ENCODE measurements at regions not wholly inside any gene's neighbourhood (a gene's known extent, or its start where the extent isn't known, plus 50 kb on each side); places are given as distances from the start of the nearest gene placed in this dataset.

- Histone ChIP-seq H3K27me3 (ENCODE audit: insufficient read depth, poor library complexity, severe bottlenecking) (no peaks in the 10 kb centered on the region), H3K27ac (replicated peaks) (peak overlapping the region; percentile 83), H3K4me3 (replicated peaks; ENCODE audit: insufficient read depth, low read length) (no peak overlapping the region)
- DNase-seq (ENCODE audit: low read depth in 1 of 2, low spot score in 1 of 2) = peak in 1 of 2 experiments; percentile 14
- no peak for TF ChIP-seq POLR2AphosphoS5 (IDR thresholded peaks at IDR 0.05; ENCODE audit: low read depth)
- peak; percentile 14; the same call in 1 of the 2 replicates for TF ChIP-seq SPI1 (IDR thresholded peaks at IDR 0.05; ENCODE audit: borderline replicate concordance, low read depth)
These were observed 67.2 kb upstream of the PELI1 start for GRCh38 chr2:64211276-64211921.

GRCh38 chr2:64212346-64212745 lies 68.1 kb upstream of the PELI1 start:
- DNase-seq (ENCODE audit: low read depth in 1 of 2, low spot score in 1 of 2) = peak; percentile 90 to 91
- Histone ChIP-seq H3K4me3 (replicated peaks; ENCODE audit: insufficient read depth, low read length) (no peak overlapping the region), H3K27ac (replicated peaks) (peak overlapping the region; percentile 83), H3K27me3 (ENCODE audit: insufficient read depth, poor library complexity, severe bottlenecking) (no peaks in the 10 kb centered on the region)
- no peak for TF ChIP-seq SPI1 (IDR thresholded peaks at IDR 0.05; ENCODE audit: borderline replicate concordance, low read depth)
- peak; percentile 53 for TF ChIP-seq POLR2AphosphoS5 (IDR thresholded peaks at IDR 0.05; ENCODE audit: low read depth)
- TF ChIP-seq CTCF (IDR thresholded peaks at IDR 0.05; ENCODE audit: insufficient read depth, low read length) = no peak
- no peak for TF ChIP-seq REST (IDR thresholded peaks at IDR 0.05; ENCODE audit: insufficient replicate concordance, low read depth)

- Histone ChIP-seq H3K27ac (replicated peaks) (peak overlapping the region; percentile 83), H3K27me3 (ENCODE audit: insufficient read depth, poor library complexity, severe bottlenecking) (no peaks in the 10 kb centered on the region), H3K4me3 (replicated peaks; ENCODE audit: insufficient read depth, low read length) (no peak overlapping the region)
- TF ChIP-seq GABPA (IDR thresholded peaks at IDR 0.05; ENCODE audit: low read depth) (no peak), SPI1 (IDR thresholded peaks at IDR 0.05; ENCODE audit: borderline replicate concordance, low read depth) (no peak), CTCF (IDR thresholded peaks at IDR 0.05; ENCODE audit: insufficient read depth, low read length) (no peak), POLR2AphosphoS5 (IDR thresholded peaks at IDR 0.05; ENCODE audit: low read depth) (no peak), REST (IDR thresholded peaks at IDR 0.05; ENCODE audit: insufficient replicate concordance, low read depth) (no peak)
- peak in 1 of 2 experiments; percentile 61 for DNase-seq (ENCODE audit: low read depth in 1 of 2, low spot score in 1 of 2)
These were observed 68.6 kb upstream of the PELI1 start for GRCh38 chr2:64212801-64213321.

- no peak for TF ChIP-seq SPI1 (IDR thresholded peaks at IDR 0.05; ENCODE audit: borderline replicate concordance, low read depth)
- no peak for TF ChIP-seq GABPA (IDR thresholded peaks at IDR 0.05; ENCODE audit: low read depth)
- TF ChIP-seq POLR2AphosphoS5 (IDR thresholded peaks at IDR 0.05; ENCODE audit: low read depth) = no peak
- no peak for TF ChIP-seq CTCF (IDR thresholded peaks at IDR 0.05; ENCODE audit: insufficient read depth, low read length)
- TF ChIP-seq REST (IDR thresholded peaks at IDR 0.05; ENCODE audit: insufficient replicate concordance, low read depth) = no peak
- no peaks in the 10 kb centered on the region for H3K27me3 ChIP-seq (ENCODE audit: insufficient read depth, poor library complexity, severe bottlenecking)
- H3K27ac ChIP-seq (replicated peaks) = peak overlapping the region; percentile 83
- DNase-seq (ENCODE audit: low read depth in 1 of 2, low spot score in 1 of 2) = peak in 1 of 2 experiments; percentile 10
- no peak overlapping the region for H3K4me3 ChIP-seq (replicated peaks; ENCODE audit: insufficient read depth, low read length)
These were observed 69.5 kb upstream of the PELI1 start for GRCh38 chr2:64213532-64214275.
